ENCODE measurements at regions not wholly inside any gene's neighbourhood (a gene's known extent, or its start where the extent isn't known, plus 50 kb on each side); places are given as distances from the start of the nearest gene placed in this dataset.

GRCh38 chr1:76013206-76013581 lies 61.4 kb upstream of the ST6GALNAC3 start:
- TF ChIP-seq, protein P1, sequence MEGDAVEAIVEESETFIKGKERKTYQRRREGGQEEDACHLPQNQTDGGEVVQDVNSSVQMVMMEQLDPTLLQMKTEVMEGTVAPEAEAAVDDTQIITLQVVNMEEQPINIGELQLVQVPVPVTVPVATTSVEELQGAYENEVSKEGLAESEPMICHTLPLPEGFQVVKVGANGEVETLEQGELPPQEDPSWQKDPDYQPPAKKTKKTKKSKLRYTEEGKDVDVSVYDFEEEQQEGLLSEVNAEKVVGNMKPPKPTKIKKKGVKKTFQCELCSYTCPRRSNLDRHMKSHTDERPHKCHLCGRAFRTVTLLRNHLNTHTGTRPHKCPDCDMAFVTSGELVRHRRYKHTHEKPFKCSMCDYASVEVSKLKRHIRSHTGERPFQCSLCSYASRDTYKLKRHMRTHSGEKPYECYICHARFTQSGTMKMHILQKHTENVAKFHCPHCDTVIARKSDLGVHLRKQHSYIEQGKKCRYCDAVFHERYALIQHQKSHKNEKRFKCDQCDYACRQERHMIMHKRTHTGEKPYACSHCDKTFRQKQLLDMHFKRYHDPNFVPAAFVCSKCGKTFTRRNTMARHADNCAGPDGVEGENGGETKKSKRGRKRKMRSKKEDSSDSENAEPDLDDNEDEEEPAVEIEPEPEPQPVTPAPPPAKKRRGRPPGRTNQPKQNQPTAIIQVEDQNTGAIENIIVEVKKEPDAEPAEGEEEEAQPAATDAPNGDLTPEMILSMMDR (IDR thresholded peaks at IDR 0.05) = no peak
- no peak overlapping the region for H3K4me3 ChIP-seq
- no peaks in the 10 kb centered on the region for H3K27me3 ChIP-seq (replicated peaks; ENCODE audit: insufficient read depth)
- DNase-seq (ENCODE audit: low spot score) (no peak), ATAC-seq (ENCODE audit: insufficient number of reproducible peaks, low FRiP score, low read depth) (no peak)
- no peaks in the 10 kb centered on the region for H3K9me3 ChIP-seq
- no peaks in the 10 kb centered on the region for H3K36me3 ChIP-seq
- H3K27ac ChIP-seq = no peak overlapping the region
- no peaks in the 10 kb centered on the region for H3K4me1 ChIP-seq (ENCODE audit: control insufficient read depth in 1 of 2, low read depth in 2 of 2)

- no peaks in the 10 kb centered on the region for H3K36me3 ChIP-seq
- no peaks in the 10 kb centered on the region for H3K27me3 ChIP-seq (replicated peaks; ENCODE audit: insufficient read depth)
- H3K4me1 ChIP-seq (ENCODE audit: control insufficient read depth in 1 of 2, low read depth in 2 of 2) = no peaks in the 10 kb centered on the region
- DNase-seq (ENCODE audit: low spot score) (no peak), ATAC-seq (ENCODE audit: insufficient number of reproducible peaks, low FRiP score, low read depth) (no peak)
- no peak overlapping the region for H3K4me3 ChIP-seq
- no peaks in the 10 kb centered on the region for H3K9me3 ChIP-seq
- TF ChIP-seq, protein P1 (IDR thresholded peaks at IDR 0.05) = no peak
- no peak overlapping the region for H3K27ac ChIP-seq
These were observed 59.0 kb upstream of the ST6GALNAC3 start for GRCh38 chr1:76015478-76016103.

GRCh38 chr1:76018045-76018444 lies 56.5 kb upstream of the ST6GALNAC3 start:
- Histone ChIP-seq H3K27me3 (replicated peaks; ENCODE audit: insufficient read depth) (no peaks in the 10 kb centered on the region), H3K4me1 (ENCODE audit: control insufficient read depth in 1 of 2, low read depth in 2 of 2) (no peaks in the 10 kb centered on the region), H3K27ac (no peak overlapping the region), H3K36me3 (no peaks in the 10 kb centered on the region), H3K4me3 (no peak overlapping the region), H3K9me3 (no peaks in the 10 kb centered on the region)
- ATAC-seq (ENCODE audit: insufficient number of reproducible peaks, low FRiP score, low read depth) (no peak), DNase-seq (ENCODE audit: low spot score) (no peak)
- TF ChIP-seq, protein P1 (IDR thresholded peaks at IDR 0.05) = no peak

DNA sequence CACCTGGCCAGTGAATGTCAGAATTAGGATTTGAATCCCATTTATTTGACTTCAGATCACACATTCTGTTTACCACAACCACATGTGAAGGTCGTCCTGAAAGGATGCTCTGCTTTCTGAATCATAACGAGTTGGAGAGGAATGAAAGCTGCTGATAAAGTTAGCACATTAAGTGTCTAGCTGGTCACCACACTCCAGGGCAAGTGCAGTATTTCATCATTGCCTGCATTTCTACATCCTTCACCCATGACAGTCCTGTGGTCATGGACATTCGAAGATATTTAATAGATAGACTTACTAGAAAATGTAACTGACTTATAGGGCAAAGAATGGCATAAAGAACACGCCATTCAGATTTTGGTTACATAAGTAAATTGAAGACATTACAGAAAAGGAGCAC lies 52.7 kb upstream of the ST6GALNAC3 start:
- no peak for DNase-seq (ENCODE audit: low spot score)
- Histone ChIP-seq H3K27ac (no peak overlapping the region), H3K9me3 (no peaks in the 10 kb centered on the region), H3K4me1 (ENCODE audit: control insufficient read depth in 1 of 2, low read depth in 2 of 2) (no peaks in the 10 kb centered on the region), H3K36me3 (no peaks in the 10 kb centered on the region), H3K27me3 (replicated peaks; ENCODE audit: insufficient read depth) (no peaks in the 10 kb centered on the region), H3K4me3 (no peak overlapping the region)
- TF ChIP-seq, protein P1 (IDR thresholded peaks at IDR 0.05) = no peak
- no peak for ATAC-seq (ENCODE audit: insufficient number of reproducible peaks, low FRiP score, low read depth)

GRCh38 chr1:76023669-76024435 lies 50.7 kb upstream of the ST6GALNAC3 start:
- Histone ChIP-seq H3K4me3 (no peak overlapping the region), H3K27ac (no peak overlapping the region), H3K27me3 (replicated peaks; ENCODE audit: insufficient read depth) (no peaks in the 10 kb centered on the region), H3K4me1 (ENCODE audit: control insufficient read depth in 1 of 2, low read depth in 2 of 2) (no peaks in the 10 kb centered on the region), H3K36me3 (no peaks in the 10 kb centered on the region), H3K9me3 (no peaks in the 10 kb centered on the region)
- ATAC-seq (ENCODE audit: insufficient number of reproducible peaks, low FRiP score, low read depth) = no peak
- TF ChIP-seq, protein P1 (IDR thresholded peaks at IDR 0.05) = no peak
- no peak for DNase-seq (ENCODE audit: low spot score)

Measured in thoracic aorta (tissue), 2 donors.